Right cardiac atrium (tissue), 5 donors: ENCODE measurements at regions not wholly inside any gene's neighbourhood (a gene's known extent, or its start where the extent isn't known, plus 50 kb on each side); places are given as distances from the start of the nearest gene placed in this dataset.
A peak's percentile ranks its signal among the peaks of the same experiment; 100 is the strongest.
"Not testable (repeated sequence)": the region's sequence is repeated elsewhere in the genome, so short reads cannot be mapped to it uniquely, and the experiment has no call there.

Experiments
- ATAC-seq, 2 donors: fragments of 200-7000 bp; cut with Tn5 transposase; one replicate each; pipeline versions ENCODE4 v1.8.0 to v1.9.1; 2020; ENCODE audit warnings: moderate library complexity in 2 of 2, mild to moderate bottlenecking in 1 of 2
- DNase-seq, 3 donors: peaks; one replicate each; pipeline ENCODE4 v3.0.0-alpha.2; 2020
- H3K27ac ChIP-seq: one replicate; pipeline ENCODE4 v1.5.1; 2013; ENCODE audit warnings: mild to moderate bottlenecking, low read length, control low read depth, moderate library complexity
- H3K27me3 ChIP-seq: one replicate; pipeline ENCODE4 v1.6.1; 2013; ENCODE audit not compliant: control insufficient read depth, insufficient read depth
- H3K4me1 ChIP-seq: one replicate; pipeline ENCODE4 v1.6.1; 2013; ENCODE audit warnings: low read length; ENCODE audit not compliant: control insufficient read depth, insufficient read depth
- H3K4me3 ChIP-seq: one replicate; pipeline ENCODE4 v1.5.1; 2013; ENCODE audit warnings: low read length, control low read depth
- H3K9me3 ChIP-seq: one replicate; pipeline ENCODE4 v1.6.1; 2013; ENCODE audit warnings: low read length; ENCODE audit not compliant: control insufficient read depth
- WGBS: extraction: QIAGEN DNeasy Blood & Tissue Kit; methylation state at CpG from one replicate; pipeline ENCODE4 v1.1.7; 2013; 5-methylcytosine and 5-hydroxymethylcytosine counted together
- intact Hi-C, 4 donors: fragments of 100-400 bp; cut with DNase I; formaldehyde crosslinking; loops; one replicate each; pipeline versions ENCODE4 v1.11.0 to v1.14.0; 2022 to 2023
- donor health status: healthy with polysubstance abuse.
- donor health status: DM: no; HTN: yes; CAD: no.
- donor health status: DM: no; HTN: no; CAD: no.
- donor health status: DM: no; HTN: yes; CAD: no; lungs with severe emphysema.
- donor health status: DM: yes; HTN: yes; CAD: no.

GRCh38 chr2:215260097-215260677 lies 51.7 kb upstream of the ATIC start:
- 58% methylated on average over 4 of the region's 4 CpGs for WGBS
- ATAC-seq (no peak), DNase-seq (no peak)
- Histone ChIP-seq H3K27me3 (no peaks in the 10 kb centered on the region), H3K4me1 (no peaks in the 10 kb centered on the region), H3K9me3 (no peaks in the 10 kb centered on the region), H3K27ac (no peak overlapping the region), H3K4me3 (no peak overlapping the region)
- intact Hi-C loops = loop anchor here in 1 of 4 donors (10.0 kb wide), 1 partner anchor 305 kb away; no protein-coding TSS in a partner anchor

GRCh38 chr2:215249501-215249900 lies 62.4 kb upstream of the ATIC start:
- Histone ChIP-seq H3K4me1 (no peaks in the 10 kb centered on the region), H3K9me3 (no peaks in the 10 kb centered on the region), H3K27ac (no peak overlapping the region), H3K27me3 (no peaks in the 10 kb centered on the region), H3K4me3 (no peak overlapping the region)
- intact Hi-C loops = no loop called here
- WGBS = 95% methylated on average over 2 of the region's 2 CpGs
- no peak for ATAC-seq
- DNase-seq = no peak

DNA sequence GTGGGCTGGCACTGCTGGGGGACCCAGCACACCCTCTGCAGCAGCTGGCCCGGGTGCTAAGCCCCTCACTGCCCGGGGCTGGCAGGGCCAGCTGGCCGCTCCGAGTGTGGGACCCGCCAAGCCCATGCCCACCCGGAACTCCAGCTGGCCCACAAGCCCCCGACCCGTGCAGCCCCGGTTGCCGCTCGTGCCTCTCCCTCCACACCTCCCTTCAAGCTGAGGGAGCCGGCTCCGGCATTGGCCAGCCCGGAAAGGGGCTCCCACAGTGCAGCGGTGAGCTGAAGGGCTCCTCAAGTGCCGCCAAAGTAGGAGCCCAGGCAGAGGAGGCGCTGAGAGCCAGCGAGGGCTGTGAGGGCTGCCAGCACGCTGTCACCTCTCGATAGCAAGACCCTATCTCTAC lies 65.9 kb upstream of the ATIC start:
- ATAC-seq, H3K27ac ChIP-seq, H3K4me1 ChIP-seq, intact Hi-C loops, H3K4me3 ChIP-seq, H3K27me3 ChIP-seq, H3K9me3 ChIP-seq: not testable (repeated sequence)
- DNase-seq = peak in 1 of 3 donors; percentile 48
- 93% methylated on average over 20 of the region's 20 CpGs for WGBS

- Histone ChIP-seq H3K27ac (no peak overlapping the region), H3K4me1 (no peaks in the 10 kb centered on the region), H3K27me3 (no peaks in the 10 kb centered on the region), H3K4me3 (no peak overlapping the region), H3K9me3 (no peaks in the 10 kb centered on the region)
- intact Hi-C loops = no loop called here
- 55% methylated on average over 7 of the region's 7 CpGs for WGBS
- ATAC-seq (no peak), DNase-seq (no peak)
These were observed 70.0 kb upstream of the ATIC start for GRCh38 chr2:215241791-215242305.

- no peaks in the 10 kb centered on the region for H3K9me3 ChIP-seq
- no peaks in the 10 kb centered on the region for H3K4me1 ChIP-seq
- ATAC-seq = no peak
- no peak overlapping the region for H3K4me3 ChIP-seq
- H3K27ac ChIP-seq = no peak overlapping the region
- no peaks in the 10 kb centered on the region for H3K27me3 ChIP-seq
- 28% methylated on average over 3 of the region's 3 CpGs for WGBS
- DNase-seq = no peak
- intact Hi-C loops = no loop called here
These were observed 73.3 kb upstream of the ATIC start for GRCh38 chr2:215238485-215239098.

DNA sequence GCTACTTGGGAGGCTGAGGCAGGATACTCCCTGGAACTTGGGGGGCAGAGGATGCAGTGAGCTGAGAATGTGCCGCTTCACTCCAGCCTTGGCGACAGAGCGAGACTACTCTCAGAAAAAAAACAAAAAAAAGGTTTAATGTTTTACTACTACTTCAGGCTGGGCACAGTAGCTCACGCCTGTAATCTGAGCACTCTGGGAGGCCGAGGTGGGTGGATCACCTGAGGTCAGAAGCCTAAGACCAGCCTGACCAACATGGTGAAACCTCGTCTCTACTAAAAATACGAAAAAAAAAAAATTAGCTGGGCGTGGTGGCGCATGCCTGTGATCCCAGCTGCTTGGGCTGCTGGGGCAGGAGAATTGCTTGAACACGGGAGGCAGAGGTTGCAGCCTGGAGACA lies 75.7 kb upstream of the ATIC start:
- Histone ChIP-seq H3K27me3 (no peaks in the 10 kb centered on the region), H3K4me3 (no peak overlapping the region), H3K9me3 (no peaks in the 10 kb centered on the region), H3K4me1 (no peaks in the 10 kb centered on the region), H3K27ac (no peak overlapping the region)
- intact Hi-C loops = no loop called here
- WGBS = 88% methylated on average over 10 of the region's 10 CpGs
- ATAC-seq = no peak
- no peak for DNase-seq

- H3K9me3 ChIP-seq, H3K27ac ChIP-seq, DNase-seq, intact Hi-C loops, H3K4me3 ChIP-seq, ATAC-seq, H3K4me1 ChIP-seq, H3K27me3 ChIP-seq: not testable (repeated sequence)
- WGBS = 90% methylated on average over 19 of the region's 19 CpGs
These were observed 81.8 kb upstream of the ABCA12 start for GRCh38 chr2:215220221-215220620.

GRCh38 chr2:215218587-215219577 lies 80.5 kb upstream of the ABCA12 start:
- no peaks in the 10 kb centered on the region for H3K9me3 ChIP-seq
- no peak overlapping the region for H3K27ac ChIP-seq
- H3K4me3 ChIP-seq = no peak overlapping the region
- ATAC-seq (no peak), DNase-seq (peak in 1 of 3 donors; percentile 46)
- no peaks in the 10 kb centered on the region for H3K4me1 ChIP-seq
- H3K27me3 ChIP-seq = no peaks in the 10 kb centered on the region
- WGBS = 83% methylated on average over 32 of the region's 32 CpGs
- intact Hi-C loops = no loop called here

GRCh38 chr2:215216806-215217205 lies 78.4 kb upstream of the ABCA12 start:
- H3K4me3 ChIP-seq = no peak overlapping the region
- H3K4me1 ChIP-seq = no peaks in the 10 kb centered on the region
- 36% methylated on average over 2 of the region's 2 CpGs for WGBS
- H3K27me3 ChIP-seq = no peaks in the 10 kb centered on the region
- no peaks in the 10 kb centered on the region for H3K9me3 ChIP-seq
- no peak overlapping the region for H3K27ac ChIP-seq
- intact Hi-C loops = no loop called here
- DNase-seq = no peak
- no peak for ATAC-seq

DNA sequence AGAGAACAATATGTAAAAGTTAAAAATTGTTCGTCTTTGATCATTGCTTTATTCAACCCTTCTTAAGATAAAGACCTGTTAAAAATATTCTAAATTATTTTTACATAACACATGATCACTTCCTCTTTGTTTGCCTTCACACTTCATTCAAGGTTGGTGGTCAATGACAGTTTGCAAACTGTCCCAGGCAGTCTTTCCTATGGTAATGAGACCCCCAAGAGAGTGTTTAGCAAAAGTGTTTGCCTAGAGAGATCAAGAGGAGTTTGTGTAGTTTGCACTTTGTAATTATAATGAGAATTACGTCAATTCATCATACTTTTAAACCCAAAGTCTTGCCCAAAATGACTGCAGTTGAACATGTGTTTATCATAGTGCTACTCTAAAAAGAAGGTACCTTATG lies 77.2 kb upstream of the ABCA12 start:
- Histone ChIP-seq H3K4me1 (no peaks in the 10 kb centered on the region), H3K9me3 (no peaks in the 10 kb centered on the region), H3K4me3 (no peak overlapping the region), H3K27me3 (no peaks in the 10 kb centered on the region), H3K27ac (no peak overlapping the region)
- intact Hi-C loops = no loop called here
- WGBS = 46% methylated on average over 2 of the region's 2 CpGs
- ATAC-seq = no peak
- no peak for DNase-seq

- H3K9me3 ChIP-seq = no peaks in the 10 kb centered on the region
- intact Hi-C loops = no loop called here
- H3K27me3 ChIP-seq = no peaks in the 10 kb centered on the region
- H3K4me3 ChIP-seq = no peak overlapping the region
- H3K4me1 ChIP-seq = no peaks in the 10 kb centered on the region
- ATAC-seq (no peak), DNase-seq (no peak)
- H3K27ac ChIP-seq = no peak overlapping the region
- WGBS = 50% methylated on average over 3 of the region's 3 CpGs
These were observed 71.7 kb upstream of the ABCA12 start for GRCh38 chr2:215210082-215210481.
